PC-3 (cell line): ENCODE measurements at regions not wholly inside any gene's neighbourhood (a gene's known extent, or its start where the extent isn't known, plus 50 kb on each side); places are given as distances from the start of the nearest gene placed in this dataset.

Experiments
- EZH2 ChIP-seq: fragments of 300-600 bp; sonication (generic); IDR thresholded peaks from one replicate; pipeline ENCODE4 v1.6.1; 2017; ENCODE audit warnings: antibody characterized with exemption, mild to moderate bottlenecking, low read length; ENCODE audit not compliant: unreplicated experiment
- EZH2phosphoT487 ChIP-seq: fragments of 300-600 bp; sonication (generic); IDR thresholded peaks from 2 replicates; pipeline ENCODE4 v1.6.1; 2018; ENCODE audit warnings: mild to moderate bottlenecking, antibody characterized with exemption, low read length, borderline replicate concordance
- TF ChIP-seq, protein P1 (sequence below): fragments of 300-600 bp; sonication (generic); conservative IDR thresholded peaks from 2 replicates; pipeline ENCODE4 v1.5.1; 2017; ENCODE audit warnings: antibody characterized with exemption, low read depth, mild to moderate bottlenecking, low read length

DNA sequence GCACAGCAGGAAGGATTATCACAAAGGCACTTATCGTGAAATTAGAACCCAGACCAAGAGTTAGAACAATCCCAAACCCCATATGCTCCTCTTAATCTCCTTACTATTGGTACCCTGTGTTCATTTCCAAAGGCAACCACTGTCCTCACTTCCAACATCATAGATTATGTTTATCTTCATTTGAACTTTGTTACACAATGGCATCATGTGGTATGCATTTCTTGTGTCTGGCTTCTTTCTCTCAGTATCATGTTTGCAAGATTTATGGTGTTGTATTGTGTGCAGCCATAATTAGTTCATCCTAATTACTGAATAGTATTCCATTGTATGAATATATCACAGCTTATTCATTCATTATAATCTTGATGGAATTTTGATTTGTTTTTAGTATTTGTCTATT, 124.6 kb upstream of the SEC61G start:
- TF ChIP-seq, protein P1, sequence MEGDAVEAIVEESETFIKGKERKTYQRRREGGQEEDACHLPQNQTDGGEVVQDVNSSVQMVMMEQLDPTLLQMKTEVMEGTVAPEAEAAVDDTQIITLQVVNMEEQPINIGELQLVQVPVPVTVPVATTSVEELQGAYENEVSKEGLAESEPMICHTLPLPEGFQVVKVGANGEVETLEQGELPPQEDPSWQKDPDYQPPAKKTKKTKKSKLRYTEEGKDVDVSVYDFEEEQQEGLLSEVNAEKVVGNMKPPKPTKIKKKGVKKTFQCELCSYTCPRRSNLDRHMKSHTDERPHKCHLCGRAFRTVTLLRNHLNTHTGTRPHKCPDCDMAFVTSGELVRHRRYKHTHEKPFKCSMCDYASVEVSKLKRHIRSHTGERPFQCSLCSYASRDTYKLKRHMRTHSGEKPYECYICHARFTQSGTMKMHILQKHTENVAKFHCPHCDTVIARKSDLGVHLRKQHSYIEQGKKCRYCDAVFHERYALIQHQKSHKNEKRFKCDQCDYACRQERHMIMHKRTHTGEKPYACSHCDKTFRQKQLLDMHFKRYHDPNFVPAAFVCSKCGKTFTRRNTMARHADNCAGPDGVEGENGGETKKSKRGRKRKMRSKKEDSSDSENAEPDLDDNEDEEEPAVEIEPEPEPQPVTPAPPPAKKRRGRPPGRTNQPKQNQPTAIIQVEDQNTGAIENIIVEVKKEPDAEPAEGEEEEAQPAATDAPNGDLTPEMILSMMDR = no peak
- no peak for TF ChIP-seq EZH2phosphoT487
- no peak for TF ChIP-seq EZH2
